DOHH2 (cell line): ENCODE measurements at regions not wholly inside any gene's neighbourhood (a gene's known extent, or its start where the extent isn't known, plus 50 kb on each side); places are given as distances from the start of the nearest gene placed in this dataset.

Experiments used
- H3F3A ChIP-seq: fragments of 200-600 bp; sonication (generic), shearing (Covaris generic); 2 replicates; pipeline ENCODE4 v1.6.0; 2016; ENCODE audit warnings: antibody characterized with exemption, mild to moderate bottlenecking; ENCODE audit not compliant: control insufficient read depth, insufficient read depth
- H3K27ac ChIP-seq: fragments of 200-600 bp; sonication (generic); 2 replicates; pipeline ENCODE4 v1.5.1; 2014; ENCODE audit warnings: low read depth, mild to moderate bottlenecking, low read length, moderate library complexity
- H3K27me3 ChIP-seq: fragments of 200-600 bp; sonication (generic); 2 replicates; pipeline ENCODE4 v1.6.1; 2014; ENCODE audit warnings: mild to moderate bottlenecking, low read length, mixed read lengths; ENCODE audit not compliant: control insufficient read depth
- H3K36me3 ChIP-seq: fragments of 200-600 bp; sonication (generic); 2 replicates; pipeline ENCODE4 v1.6.1; 2014; ENCODE audit warnings: mild to moderate bottlenecking, low read length, moderate library complexity, mixed read lengths; ENCODE audit not compliant: control insufficient read depth
- H3K4me1 ChIP-seq: fragments of 200-600 bp; sonication (generic); 2 replicates; pipeline ENCODE4 v1.6.1; 2014; ENCODE audit warnings: mild to moderate bottlenecking, low read length, mixed read lengths; ENCODE audit not compliant: control insufficient read depth
- H3K4me2 ChIP-seq: fragments of 200-600 bp; sonication (generic); 2 replicates; pipeline ENCODE4 v1.6.0; 2014; ENCODE audit warnings: mild to moderate bottlenecking, low read length, moderate library complexity
- H3K4me3 ChIP-seq: fragments of 200-600 bp; sonication (generic); 2 replicates; pipeline ENCODE4 v1.5.1; 2014; ENCODE audit warnings: mild to moderate bottlenecking, low read length, mixed read lengths
- H3K79me2 ChIP-seq: fragments of 200-600 bp; sonication (generic); 2 replicates; pipeline ENCODE4 v1.6.1; 2014; ENCODE audit warnings: mild to moderate bottlenecking, low read length, mixed read lengths; ENCODE audit not compliant: control insufficient read depth
- H3K9me2 ChIP-seq: fragments of 200-600 bp; sonication (generic); replicated peaks from 2 replicates; pipeline ENCODE4 v1.6.1; 2014; ENCODE audit warnings: mild to moderate bottlenecking, low read length, mixed read lengths; ENCODE audit not compliant: control insufficient read depth
- H3K9me3 ChIP-seq: fragments of 200-600 bp; sonication (generic); 2 replicates; pipeline ENCODE4 v1.6.1; 2014; ENCODE audit warnings: antibody characterized with exemption, low read length, mixed read lengths; ENCODE audit not compliant: control insufficient read depth, insufficient read depth
- H4K20me1 ChIP-seq: fragments of 200-600 bp; sonication (generic); 2 replicates; pipeline ENCODE4 v1.6.0; 2014; ENCODE audit warnings: low read depth, mild to moderate bottlenecking, antibody characterized with exemption, low read length, moderate library complexity; ENCODE audit not compliant: control insufficient read depth, insufficient read depth
- EZH2phosphoT487 ChIP-seq: fragments of 200-600 bp; sonication (generic); IDR thresholded peaks from 2 replicates; pipeline ENCODE4 v1.6.1; 2017; ENCODE audit warnings: borderline replicate concordance, mild to moderate bottlenecking, antibody characterized with exemption, low read length, moderate library complexity, mixed read lengths
- TF ChIP-seq, protein P1 (sequence below): fragments of 200-600 bp; sonication (generic); IDR thresholded peaks from one replicate; pipeline ENCODE4 v1.5.1; 2014; ENCODE audit warnings: antibody characterized with exemption, mild to moderate bottlenecking, low read depth, low read length; ENCODE audit not compliant: poor library complexity, severe bottlenecking

DNA sequence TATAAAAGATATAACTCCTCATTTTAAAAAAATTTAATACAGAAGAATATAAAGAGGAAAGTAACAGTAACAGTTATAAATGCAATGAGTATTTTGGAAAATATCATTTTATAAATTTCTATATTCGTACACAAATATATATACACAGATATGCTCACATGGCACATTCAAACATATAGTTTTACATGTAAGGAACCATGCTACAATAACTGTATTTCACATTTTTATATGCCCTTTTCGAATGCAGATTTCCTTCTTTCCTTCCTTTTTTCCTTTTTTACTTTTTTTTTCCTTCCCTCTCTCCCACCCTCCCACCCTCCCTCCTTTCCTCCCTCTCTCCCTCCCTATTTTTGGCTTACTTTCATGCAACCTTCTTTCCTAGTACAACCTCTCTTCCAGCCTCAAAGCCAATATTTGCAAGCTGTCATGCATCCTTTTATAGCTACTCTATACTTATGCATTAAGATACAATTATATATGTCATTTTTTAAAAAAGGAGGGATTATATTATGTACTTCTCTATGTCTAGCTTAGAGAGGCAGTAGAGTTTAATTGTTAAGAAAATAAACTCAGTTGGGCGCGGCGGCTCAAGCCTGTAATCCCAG, 830.5 kb downstream of the IGSF11 start:
- Histone ChIP-seq H3K27me3 (no peaks in the 10 kb centered on the region), H3K27ac (no peak overlapping the region), H3K9me2 (no peaks in the 10 kb centered on the region), H3F3A (no peaks in the 10 kb centered on the region), H3K4me2 (no peak overlapping the region), H3K4me3 (no peak overlapping the region), H4K20me1 (no peaks in the 10 kb centered on the region), H3K79me2 (no peaks in the 10 kb centered on the region), H3K9me3 (no peaks in the 10 kb centered on the region), H3K36me3 (no peaks in the 10 kb centered on the region), H3K4me1 (no peaks in the 10 kb centered on the region)
- TF ChIP-seq, protein P1, sequence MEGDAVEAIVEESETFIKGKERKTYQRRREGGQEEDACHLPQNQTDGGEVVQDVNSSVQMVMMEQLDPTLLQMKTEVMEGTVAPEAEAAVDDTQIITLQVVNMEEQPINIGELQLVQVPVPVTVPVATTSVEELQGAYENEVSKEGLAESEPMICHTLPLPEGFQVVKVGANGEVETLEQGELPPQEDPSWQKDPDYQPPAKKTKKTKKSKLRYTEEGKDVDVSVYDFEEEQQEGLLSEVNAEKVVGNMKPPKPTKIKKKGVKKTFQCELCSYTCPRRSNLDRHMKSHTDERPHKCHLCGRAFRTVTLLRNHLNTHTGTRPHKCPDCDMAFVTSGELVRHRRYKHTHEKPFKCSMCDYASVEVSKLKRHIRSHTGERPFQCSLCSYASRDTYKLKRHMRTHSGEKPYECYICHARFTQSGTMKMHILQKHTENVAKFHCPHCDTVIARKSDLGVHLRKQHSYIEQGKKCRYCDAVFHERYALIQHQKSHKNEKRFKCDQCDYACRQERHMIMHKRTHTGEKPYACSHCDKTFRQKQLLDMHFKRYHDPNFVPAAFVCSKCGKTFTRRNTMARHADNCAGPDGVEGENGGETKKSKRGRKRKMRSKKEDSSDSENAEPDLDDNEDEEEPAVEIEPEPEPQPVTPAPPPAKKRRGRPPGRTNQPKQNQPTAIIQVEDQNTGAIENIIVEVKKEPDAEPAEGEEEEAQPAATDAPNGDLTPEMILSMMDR = no peak
- TF ChIP-seq EZH2phosphoT487 = no peak

DNA sequence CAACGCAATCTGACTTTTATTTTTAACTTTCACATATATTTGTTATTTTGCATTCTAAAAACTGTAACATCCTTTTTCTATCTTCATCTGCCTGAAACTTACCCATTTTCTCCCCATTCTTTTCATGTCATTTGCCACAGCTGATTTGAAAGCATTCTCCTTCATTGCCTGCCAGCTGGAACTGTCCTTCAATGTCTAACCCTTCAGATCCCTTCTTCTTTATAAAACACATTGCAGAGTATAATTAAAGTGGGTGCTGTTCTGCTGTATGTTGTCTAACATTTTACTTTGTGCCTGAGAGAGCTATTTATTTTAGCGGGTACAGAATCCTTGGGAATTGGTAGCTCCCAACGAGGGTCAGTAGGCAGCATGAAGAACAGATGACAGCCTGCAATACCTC, 827.4 kb downstream of the IGSF11 start:
- TF ChIP-seq, protein P1 = no peak
- no peak for TF ChIP-seq EZH2phosphoT487
- no peaks in the 10 kb centered on the region for H3K4me1 ChIP-seq
- H3K9me2 ChIP-seq = no peaks in the 10 kb centered on the region
- no peak overlapping the region for H3K27ac ChIP-seq
- H3K9me3 ChIP-seq = no peaks in the 10 kb centered on the region
- no peak overlapping the region for H3K4me2 ChIP-seq
- no peak overlapping the region for H3K4me3 ChIP-seq
- H4K20me1 ChIP-seq = no peaks in the 10 kb centered on the region
- no peaks in the 10 kb centered on the region for H3K79me2 ChIP-seq
- no peaks in the 10 kb centered on the region for H3F3A ChIP-seq
- no peaks in the 10 kb centered on the region for H3K36me3 ChIP-seq
- no peaks in the 10 kb centered on the region for H3K27me3 ChIP-seq

DNA sequence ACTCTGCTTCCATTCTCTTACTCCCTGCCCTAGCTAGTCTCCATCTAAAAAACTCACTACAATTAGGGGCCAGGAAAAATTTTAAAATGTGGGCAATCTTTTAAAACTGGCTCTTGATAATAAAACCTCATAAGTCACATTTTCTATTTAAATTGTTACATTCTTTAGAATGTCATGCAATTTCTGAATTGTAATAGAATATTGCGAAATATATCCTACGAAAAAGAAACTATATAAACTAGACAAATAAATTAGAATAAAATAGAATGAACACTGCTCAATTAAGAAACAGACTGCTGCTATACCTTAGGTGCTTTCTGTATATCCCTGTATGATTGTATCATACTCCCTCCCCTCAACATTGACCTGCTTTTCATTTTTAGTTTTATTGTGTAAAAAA, 826.0 kb downstream of the IGSF11 start:
- Histone ChIP-seq H3F3A (no peaks in the 10 kb centered on the region), H4K20me1 (no peaks in the 10 kb centered on the region), H3K27me3 (no peaks in the 10 kb centered on the region), H3K9me3 (no peaks in the 10 kb centered on the region), H3K9me2 (no peaks in the 10 kb centered on the region), H3K4me2 (no peak overlapping the region), H3K36me3 (no peaks in the 10 kb centered on the region), H3K79me2 (no peaks in the 10 kb centered on the region), H3K27ac (no peak overlapping the region), H3K4me3 (no peak overlapping the region), H3K4me1 (no peaks in the 10 kb centered on the region)
- TF ChIP-seq, protein P1 = no peak
- TF ChIP-seq EZH2phosphoT487 = no peak
